ENCODE measurements at regions not wholly inside any gene's neighbourhood (a gene's known extent, or its start where the extent isn't known, plus 50 kb on each side); places are given as distances from the start of the nearest gene placed in this dataset.

- H3K9ac ChIP-seq (ENCODE audit: low read length) = no peak overlapping the region
- no peaks in the 10 kb centered on the region for H3K27me3 ChIP-seq (ENCODE audit: control insufficient read depth, insufficient read depth, low read length)
- no peaks in the 10 kb centered on the region for H3K36me3 ChIP-seq (ENCODE audit: control insufficient read depth, insufficient read depth, low read length)
- no peak overlapping the region for H3K4me3 ChIP-seq (ENCODE audit: low read length)
- no peak overlapping the region for H3K27ac ChIP-seq (ENCODE audit: low read depth, low read length)
- H3K4me1 ChIP-seq (ENCODE audit: control insufficient read depth, insufficient read depth, low read length) = no peaks in the 10 kb centered on the region
Measured at GRCh38 chr14:53338192-53338591, 185.1 kb upstream of the DDHD1 start.

GRCh38 chr14:53336729-53337128 lies 183.6 kb upstream of the DDHD1 start:
- Histone ChIP-seq H3K4me1 (ENCODE audit: control insufficient read depth, insufficient read depth, low read length) (no peaks in the 10 kb centered on the region), H3K36me3 (ENCODE audit: control insufficient read depth, insufficient read depth, low read length) (no peaks in the 10 kb centered on the region), H3K27me3 (ENCODE audit: control insufficient read depth, insufficient read depth, low read length) (no peaks in the 10 kb centered on the region), H3K9ac (ENCODE audit: low read length) (no peak overlapping the region), H3K27ac (ENCODE audit: low read depth, low read length) (no peak overlapping the region), H3K4me3 (ENCODE audit: low read length) (no peak overlapping the region)

GRCh38 chr14:53333809-53334208 lies 180.7 kb upstream of the DDHD1 start:
- no peaks in the 10 kb centered on the region for H3K4me1 ChIP-seq (ENCODE audit: control insufficient read depth, insufficient read depth, low read length)
- H3K27ac ChIP-seq (ENCODE audit: low read depth, low read length) = no peak overlapping the region
- no peaks in the 10 kb centered on the region for H3K27me3 ChIP-seq (ENCODE audit: control insufficient read depth, insufficient read depth, low read length)
- no peaks in the 10 kb centered on the region for H3K36me3 ChIP-seq (ENCODE audit: control insufficient read depth, insufficient read depth, low read length)
- H3K4me3 ChIP-seq (ENCODE audit: low read length) = no peak overlapping the region
- H3K9ac ChIP-seq (ENCODE audit: low read length) = no peak overlapping the region

GRCh38 chr14:53331921-53332320 lies 178.8 kb upstream of the DDHD1 start:
- H3K4me3 ChIP-seq (ENCODE audit: low read length) = no peak overlapping the region
- no peak overlapping the region for H3K27ac ChIP-seq (ENCODE audit: low read depth, low read length)
- H3K27me3 ChIP-seq (ENCODE audit: control insufficient read depth, insufficient read depth, low read length) = no peaks in the 10 kb centered on the region
- H3K4me1 ChIP-seq (ENCODE audit: control insufficient read depth, insufficient read depth, low read length) = no peaks in the 10 kb centered on the region
- no peaks in the 10 kb centered on the region for H3K36me3 ChIP-seq (ENCODE audit: control insufficient read depth, insufficient read depth, low read length)
- H3K9ac ChIP-seq (ENCODE audit: low read length) = no peak overlapping the region

- H3K9ac ChIP-seq (ENCODE audit: low read length) = no peak overlapping the region
- H3K27me3 ChIP-seq (ENCODE audit: control insufficient read depth, insufficient read depth, low read length) = no peaks in the 10 kb centered on the region
- no peaks in the 10 kb centered on the region for H3K36me3 ChIP-seq (ENCODE audit: control insufficient read depth, insufficient read depth, low read length)
- H3K27ac ChIP-seq (ENCODE audit: low read depth, low read length) = no peak overlapping the region
- no peak overlapping the region for H3K4me3 ChIP-seq (ENCODE audit: low read length)
- H3K4me1 ChIP-seq (ENCODE audit: control insufficient read depth, insufficient read depth, low read length) = no peaks in the 10 kb centered on the region
Measured at GRCh38 chr14:53331247-53331646, 178.1 kb upstream of the DDHD1 start.

- Histone ChIP-seq H3K4me1 (ENCODE audit: control insufficient read depth, insufficient read depth, low read length) (no peaks in the 10 kb centered on the region), H3K27me3 (ENCODE audit: control insufficient read depth, insufficient read depth, low read length) (no peaks in the 10 kb centered on the region), H3K36me3 (ENCODE audit: control insufficient read depth, insufficient read depth, low read length) (no peaks in the 10 kb centered on the region), H3K4me3 (ENCODE audit: low read length) (no peak overlapping the region), H3K9ac (ENCODE audit: low read length) (no peak overlapping the region), H3K27ac (ENCODE audit: low read depth, low read length) (no peak overlapping the region)
Measured at GRCh38 chr14:53330441-53330840, 177.3 kb upstream of the DDHD1 start.

GRCh38 chr14:53328841-53329240 lies 175.7 kb upstream of the DDHD1 start:
- H3K27ac ChIP-seq (ENCODE audit: low read depth, low read length) = no peak overlapping the region
- no peak overlapping the region for H3K4me3 ChIP-seq (ENCODE audit: low read length)
- H3K36me3 ChIP-seq (ENCODE audit: control insufficient read depth, insufficient read depth, low read length) = no peaks in the 10 kb centered on the region
- no peaks in the 10 kb centered on the region for H3K27me3 ChIP-seq (ENCODE audit: control insufficient read depth, insufficient read depth, low read length)
- no peak overlapping the region for H3K9ac ChIP-seq (ENCODE audit: low read length)
- H3K4me1 ChIP-seq (ENCODE audit: control insufficient read depth, insufficient read depth, low read length) = no peaks in the 10 kb centered on the region

- Histone ChIP-seq H3K36me3 (ENCODE audit: control insufficient read depth, insufficient read depth, low read length) (no peaks in the 10 kb centered on the region), H3K9ac (ENCODE audit: low read length) (no peak overlapping the region), H3K27me3 (ENCODE audit: control insufficient read depth, insufficient read depth, low read length) (no peaks in the 10 kb centered on the region), H3K4me1 (ENCODE audit: control insufficient read depth, insufficient read depth, low read length) (no peaks in the 10 kb centered on the region), H3K27ac (ENCODE audit: low read depth, low read length) (no peak overlapping the region), H3K4me3 (ENCODE audit: low read length) (no peak overlapping the region)
Measured at GRCh38 chr14:53327716-53328115, 174.6 kb upstream of the DDHD1 start.

- Histone ChIP-seq H3K27ac (ENCODE audit: low read depth, low read length) (no peak overlapping the region), H3K36me3 (ENCODE audit: control insufficient read depth, insufficient read depth, low read length) (no peaks in the 10 kb centered on the region), H3K4me1 (ENCODE audit: control insufficient read depth, insufficient read depth, low read length) (no peaks in the 10 kb centered on the region), H3K27me3 (ENCODE audit: control insufficient read depth, insufficient read depth, low read length) (no peaks in the 10 kb centered on the region), H3K4me3 (ENCODE audit: low read length) (no peak overlapping the region), H3K9ac (ENCODE audit: low read length) (no peak overlapping the region)
Measured at GRCh38 chr14:53325176-53325806, 172.2 kb upstream of the DDHD1 start.

- Histone ChIP-seq H3K36me3 (ENCODE audit: control insufficient read depth, insufficient read depth, low read length) (no peaks in the 10 kb centered on the region), H3K9ac (ENCODE audit: low read length) (no peak overlapping the region), H3K27me3 (ENCODE audit: control insufficient read depth, insufficient read depth, low read length) (no peaks in the 10 kb centered on the region), H3K4me3 (ENCODE audit: low read length) (no peak overlapping the region), H3K4me1 (ENCODE audit: control insufficient read depth, insufficient read depth, low read length) (no peaks in the 10 kb centered on the region), H3K27ac (ENCODE audit: low read depth, low read length) (no peak overlapping the region)
Measured at GRCh38 chr14:53316504-53316903, 163.4 kb upstream of the DDHD1 start.

- H3K4me1 ChIP-seq (ENCODE audit: control insufficient read depth, insufficient read depth, low read length) = no peaks in the 10 kb centered on the region
- H3K4me3 ChIP-seq (ENCODE audit: low read length) = no peak overlapping the region
- no peak overlapping the region for H3K27ac ChIP-seq (ENCODE audit: low read depth, low read length)
- H3K36me3 ChIP-seq (ENCODE audit: control insufficient read depth, insufficient read depth, low read length) = no peaks in the 10 kb centered on the region
- H3K27me3 ChIP-seq (ENCODE audit: control insufficient read depth, insufficient read depth, low read length) = no peaks in the 10 kb centered on the region
- H3K9ac ChIP-seq (ENCODE audit: low read length) = no peak overlapping the region
Measured at GRCh38 chr14:53310412-53310811, 157.3 kb upstream of the DDHD1 start.

GRCh38 chr14:53306911-53307310 lies 153.8 kb upstream of the DDHD1 start:
- no peak overlapping the region for H3K4me3 ChIP-seq (ENCODE audit: low read length)
- H3K4me1 ChIP-seq (ENCODE audit: control insufficient read depth, insufficient read depth, low read length) = no peaks in the 10 kb centered on the region
- H3K27me3 ChIP-seq (ENCODE audit: control insufficient read depth, insufficient read depth, low read length) = no peaks in the 10 kb centered on the region
- peak overlapping the region; percentile 24 for H3K27ac ChIP-seq (ENCODE audit: low read depth, low read length)
- no peak overlapping the region for H3K9ac ChIP-seq (ENCODE audit: low read length)
- H3K36me3 ChIP-seq (ENCODE audit: control insufficient read depth, insufficient read depth, low read length) = no peaks in the 10 kb centered on the region

- Histone ChIP-seq H3K4me1 (ENCODE audit: control insufficient read depth, insufficient read depth, low read length) (no peaks in the 10 kb centered on the region), H3K36me3 (ENCODE audit: control insufficient read depth, insufficient read depth, low read length) (no peaks in the 10 kb centered on the region), H3K27ac (ENCODE audit: low read depth, low read length) (no peak overlapping the region), H3K27me3 (ENCODE audit: control insufficient read depth, insufficient read depth, low read length) (no peaks in the 10 kb centered on the region), H3K4me3 (ENCODE audit: low read length) (peak overlapping the region; percentile 51), H3K9ac (ENCODE audit: low read length) (no peak overlapping the region)
Measured at GRCh38 chr14:53306267-53306721, 153.2 kb upstream of the DDHD1 start.

Data from rectal smooth muscle tissue (tissue), 1 donor.